GM21367 (cell line): ENCODE measurements at regions not wholly inside any gene's neighbourhood (a gene's known extent, or its start where the extent isn't known, plus 50 kb on each side); places are given as distances from the start of the nearest gene placed in this dataset.
"Not testable (repeated sequence)": the region's sequence is repeated elsewhere in the genome, so short reads cannot be mapped to it uniquely, and the experiment has no call there.

ENCODE experiments used
- ATAC-seq: cut with Tn5 transposase; IDR thresholded peaks from one replicate; pipeline ENCODE4 v1.9.1; 2021; ENCODE audit not compliant: unreplicated experiment

DNA sequence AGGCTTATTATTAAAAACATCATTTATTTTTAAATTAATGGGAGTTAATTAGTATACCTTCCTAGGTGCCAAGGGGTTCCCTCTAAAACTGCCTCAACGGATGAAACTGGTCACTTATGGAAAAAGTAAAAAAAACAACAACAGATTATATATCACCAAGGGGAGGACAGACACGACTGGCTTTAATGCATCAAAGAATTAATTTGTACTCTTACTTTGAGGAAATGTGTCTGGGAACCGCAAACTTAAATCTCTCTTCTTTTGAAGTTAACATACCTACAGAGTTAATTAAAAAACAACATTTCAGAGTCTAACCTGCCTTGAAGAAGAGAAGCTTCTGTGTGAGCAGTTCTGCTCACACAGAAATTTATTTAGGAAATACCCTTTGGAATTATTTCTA is 354.6 kb downstream of the LRRC70 start:
- ATAC-seq: no peak

DNA sequence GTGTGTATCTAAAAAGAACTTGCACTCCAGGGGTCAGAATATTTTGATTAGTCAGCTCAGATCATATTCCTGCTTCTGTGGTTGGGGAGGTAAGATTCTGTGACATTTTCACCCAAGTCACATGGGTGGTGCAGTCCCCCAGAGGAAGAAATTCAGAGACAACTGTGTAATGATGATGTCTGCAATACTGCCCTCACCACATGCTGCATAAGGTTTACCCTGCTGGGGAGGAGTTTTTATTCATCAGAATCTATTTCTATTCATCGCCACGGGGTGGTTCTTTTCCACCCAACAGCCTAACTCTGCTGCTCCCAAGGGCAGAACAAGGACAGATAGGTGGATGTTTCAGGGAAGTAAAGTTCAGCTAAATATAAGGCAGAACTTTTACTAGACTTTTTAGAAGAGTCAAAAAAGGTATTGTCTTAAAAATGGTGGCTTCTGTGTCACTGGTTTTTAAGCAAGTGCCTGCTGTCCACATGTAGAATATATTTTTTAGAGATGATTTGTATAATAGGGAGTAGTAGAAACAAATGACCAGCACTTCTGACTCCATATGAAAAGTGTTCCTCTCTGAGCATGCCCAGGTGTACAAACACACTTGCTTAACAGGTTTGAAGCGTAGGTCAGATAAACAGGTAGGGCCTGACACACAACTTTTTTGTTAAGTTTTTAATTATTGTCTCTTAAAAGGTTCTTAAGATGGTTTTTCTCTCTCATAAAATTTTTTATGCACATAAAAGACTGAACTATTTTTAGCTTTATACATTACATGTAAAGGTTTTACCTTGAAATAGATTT is 352.7 kb downstream of the LRRC70 start:
- no peak for ATAC-seq

DNA sequence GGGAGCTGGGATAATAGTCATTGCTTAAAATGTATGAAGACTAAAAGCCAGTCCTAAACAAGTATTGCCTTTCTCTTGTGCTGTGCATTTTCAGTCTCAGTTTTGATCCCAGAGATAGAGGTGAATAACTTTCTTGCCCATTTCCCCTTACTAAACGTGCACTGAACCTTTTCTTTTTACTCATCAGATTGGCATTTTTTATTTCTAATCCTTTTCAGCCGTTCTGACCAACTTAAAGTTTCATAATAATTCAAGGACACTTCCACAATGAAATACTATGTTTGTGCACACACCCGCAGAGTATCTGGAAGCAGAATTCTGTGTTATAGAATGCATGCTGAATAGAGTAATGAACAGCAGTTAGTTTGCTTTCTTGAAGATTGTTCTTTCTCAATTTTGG is 343.6 kb downstream of the LRRC70 start:
- no peak for ATAC-seq

DNA sequence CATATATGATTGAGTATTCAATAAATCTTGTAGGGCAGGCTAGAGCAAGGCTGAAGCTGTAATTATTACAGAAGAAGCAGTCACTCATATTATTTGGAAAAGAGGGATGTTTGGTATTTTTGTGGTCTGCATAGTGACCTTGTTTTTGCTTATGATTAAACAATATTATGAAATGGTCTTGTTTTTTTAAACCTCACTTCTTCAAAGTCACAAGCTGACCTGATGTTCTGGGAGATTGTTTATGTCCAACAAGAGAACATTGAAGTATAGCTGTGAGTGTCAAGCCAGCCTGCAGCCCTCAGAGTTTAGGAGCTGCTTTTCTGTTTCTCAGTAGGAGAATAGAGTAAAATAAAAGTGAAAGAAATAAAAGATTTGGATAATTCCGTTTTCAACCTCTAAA is 342.2 kb downstream of the LRRC70 start:
- no peak for ATAC-seq

DNA sequence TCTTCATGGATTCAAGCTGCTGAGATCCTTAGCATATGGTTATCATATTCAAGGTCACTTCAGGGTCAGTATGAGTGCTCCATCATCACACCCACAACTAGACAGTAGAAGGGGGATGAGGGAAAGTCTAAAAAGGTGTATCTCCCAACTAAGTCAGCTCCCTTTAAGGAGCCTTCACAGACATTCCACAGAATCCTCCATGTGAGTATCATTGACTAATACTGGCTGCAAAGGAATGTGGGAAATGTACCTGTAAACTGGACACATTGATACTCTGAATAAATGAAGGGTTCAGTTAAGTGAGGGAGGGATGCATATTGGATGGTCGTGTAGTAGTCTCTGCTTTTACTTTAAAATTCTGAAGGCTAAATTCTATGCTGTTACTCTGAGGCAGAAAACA is 330.7 kb downstream of the LRRC70 start:
- ATAC-seq: no peak

DNA sequence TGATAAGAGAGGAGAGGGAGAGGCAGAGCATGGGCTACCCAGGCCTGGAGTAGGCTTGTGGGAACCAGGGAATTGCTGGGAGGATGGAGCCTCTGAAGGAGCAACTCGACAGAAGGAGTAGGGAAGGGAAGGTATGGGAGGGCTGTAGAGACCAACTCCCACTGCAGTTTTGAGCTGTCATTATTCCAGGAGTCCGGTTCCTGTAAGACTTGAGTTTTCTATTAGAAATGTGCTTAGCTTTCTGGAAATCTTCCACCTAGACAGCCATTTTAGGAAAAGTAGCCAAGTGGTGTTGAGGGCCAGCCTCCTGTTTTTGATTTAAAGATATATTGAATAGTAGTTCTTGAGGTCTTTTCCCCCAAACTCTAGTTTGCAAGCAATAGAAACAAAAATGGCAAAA is 323.5 kb downstream of the LRRC70 start:
- ATAC-seq: no peak

DNA sequence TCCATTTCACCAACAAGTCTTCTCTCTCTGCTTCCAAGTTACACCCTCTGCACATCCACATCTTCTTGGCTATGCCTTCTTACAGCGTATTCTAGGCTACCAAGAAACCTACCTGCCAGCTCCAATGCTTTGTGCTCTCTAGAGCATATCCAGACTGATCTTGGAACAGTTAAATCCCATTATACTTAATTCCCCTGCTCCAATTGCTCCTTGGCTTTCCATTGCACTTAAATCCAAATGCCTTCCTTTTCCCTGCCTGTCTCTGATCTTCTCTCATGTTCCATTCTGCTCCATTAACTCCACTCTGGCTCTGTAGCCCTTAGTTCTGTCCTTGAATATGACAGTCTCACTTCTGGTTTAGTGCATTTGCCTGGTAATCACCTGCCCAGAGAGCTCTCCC is 322.4 kb downstream of the LRRC70 start:
- ATAC-seq: no peak

DNA sequence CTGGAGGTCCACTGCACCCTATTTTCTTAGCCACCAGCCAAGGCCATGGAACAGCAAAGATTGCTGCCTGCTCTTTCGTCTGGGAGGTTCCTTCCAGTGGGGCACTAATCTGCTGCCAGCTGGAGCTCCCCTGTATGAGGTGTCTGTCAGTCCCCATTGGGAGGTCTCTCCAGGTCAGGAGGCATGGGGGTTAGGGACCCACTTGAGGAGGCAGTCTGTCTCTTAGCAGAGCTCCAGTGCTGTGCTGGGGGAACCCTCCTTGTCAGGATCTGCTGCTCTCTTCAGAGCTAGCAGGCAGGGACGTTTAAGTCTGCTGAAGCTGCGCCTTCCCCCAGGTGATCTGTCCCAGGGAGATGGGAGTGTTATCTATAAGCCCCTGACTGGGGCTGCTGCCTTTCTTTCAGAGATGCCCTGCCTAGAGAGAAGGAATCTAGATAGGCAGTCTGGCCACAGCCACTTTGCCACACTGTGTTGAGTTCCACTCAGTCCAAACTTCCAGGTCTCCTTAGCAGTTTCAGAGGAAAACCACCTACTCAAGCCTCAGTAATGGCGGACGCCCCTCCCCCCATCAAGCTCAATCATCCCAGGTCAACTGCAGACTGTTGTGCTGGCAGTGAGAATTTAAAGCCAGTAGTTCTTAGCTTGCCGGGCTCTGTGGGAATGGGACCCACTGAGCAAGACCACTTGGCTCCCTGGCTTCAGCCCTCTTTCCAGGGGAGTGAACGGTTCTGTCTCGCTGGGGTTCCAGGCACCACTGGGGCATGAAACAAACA is 317.7 kb downstream of the LRRC70 start:
- no peak for ATAC-seq

DNA sequence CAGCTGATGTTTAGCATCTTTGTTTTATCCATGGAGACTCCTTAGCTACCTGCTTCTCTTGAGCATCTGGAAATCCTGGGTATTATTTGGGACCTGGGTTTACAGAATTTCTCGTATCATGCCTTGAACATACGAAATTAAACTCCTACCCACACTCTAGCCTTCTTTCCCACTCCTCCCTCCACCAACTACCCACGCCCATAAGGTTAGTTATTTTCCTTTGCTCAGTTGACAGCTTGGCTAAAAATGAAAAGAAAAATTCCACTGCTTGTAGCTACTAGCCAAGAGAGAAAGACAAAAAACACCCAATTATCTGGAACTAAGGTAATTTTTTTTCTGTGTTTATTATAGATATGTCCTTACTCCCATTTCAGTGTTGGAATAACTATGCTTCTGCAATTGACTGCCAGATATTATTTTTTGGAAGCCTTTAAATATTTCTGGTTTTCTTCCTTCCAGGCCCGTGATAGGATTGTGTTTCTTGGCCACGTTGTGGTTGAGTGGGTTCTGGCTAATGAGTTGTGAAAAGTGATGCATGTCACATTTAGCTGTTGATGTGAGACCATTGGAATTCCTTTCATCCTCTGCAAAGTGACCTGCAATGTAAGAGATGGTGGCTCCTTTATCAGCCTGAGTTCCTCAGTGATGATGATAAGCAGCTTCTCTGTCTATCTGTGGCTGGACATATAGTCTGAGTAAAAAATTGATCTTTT is 308.1 kb downstream of the LRRC70 start:
- no peak for ATAC-seq

DNA sequence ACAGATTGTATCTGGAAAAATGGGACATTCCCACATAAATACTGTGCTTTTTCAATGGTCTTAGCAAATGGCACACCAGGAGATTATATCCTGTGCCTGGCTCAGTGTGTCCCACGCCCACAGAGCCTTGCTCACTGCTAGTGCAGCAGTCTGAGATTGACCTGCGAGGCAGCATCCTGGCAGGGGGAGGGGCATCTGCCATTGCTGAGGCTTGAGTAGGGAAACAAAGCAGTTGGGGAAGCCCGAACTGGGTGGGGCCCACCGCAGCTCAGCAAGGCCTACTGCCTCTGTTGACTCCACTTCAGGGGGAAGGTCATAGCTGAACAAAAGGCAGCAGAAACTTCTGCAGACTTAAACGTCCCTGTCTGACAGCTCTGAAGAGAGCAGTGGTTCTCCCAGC is 258.7 kb downstream of the LRRC70 start:
- ATAC-seq: not testable (repeated sequence)

DNA sequence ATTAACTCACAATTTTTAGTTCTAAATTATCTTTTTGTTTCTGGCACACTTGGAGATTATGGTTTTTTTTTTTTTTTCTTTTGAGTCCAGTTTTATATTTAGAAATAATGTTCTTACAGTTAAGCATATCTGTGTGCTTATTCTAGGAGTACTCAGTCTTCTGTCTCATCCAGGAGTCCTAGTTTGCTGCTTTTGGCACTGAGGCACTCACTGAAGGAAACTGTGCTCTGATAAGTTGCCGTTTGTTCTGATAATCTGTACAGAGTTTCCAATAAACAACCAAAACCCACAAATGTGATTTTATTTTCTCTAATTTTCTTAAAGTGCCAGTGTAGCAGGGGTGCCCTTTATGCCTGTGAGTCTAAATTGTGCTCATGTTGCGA is 251.0 kb downstream of the LRRC70 start:
- no peak for ATAC-seq

DNA sequence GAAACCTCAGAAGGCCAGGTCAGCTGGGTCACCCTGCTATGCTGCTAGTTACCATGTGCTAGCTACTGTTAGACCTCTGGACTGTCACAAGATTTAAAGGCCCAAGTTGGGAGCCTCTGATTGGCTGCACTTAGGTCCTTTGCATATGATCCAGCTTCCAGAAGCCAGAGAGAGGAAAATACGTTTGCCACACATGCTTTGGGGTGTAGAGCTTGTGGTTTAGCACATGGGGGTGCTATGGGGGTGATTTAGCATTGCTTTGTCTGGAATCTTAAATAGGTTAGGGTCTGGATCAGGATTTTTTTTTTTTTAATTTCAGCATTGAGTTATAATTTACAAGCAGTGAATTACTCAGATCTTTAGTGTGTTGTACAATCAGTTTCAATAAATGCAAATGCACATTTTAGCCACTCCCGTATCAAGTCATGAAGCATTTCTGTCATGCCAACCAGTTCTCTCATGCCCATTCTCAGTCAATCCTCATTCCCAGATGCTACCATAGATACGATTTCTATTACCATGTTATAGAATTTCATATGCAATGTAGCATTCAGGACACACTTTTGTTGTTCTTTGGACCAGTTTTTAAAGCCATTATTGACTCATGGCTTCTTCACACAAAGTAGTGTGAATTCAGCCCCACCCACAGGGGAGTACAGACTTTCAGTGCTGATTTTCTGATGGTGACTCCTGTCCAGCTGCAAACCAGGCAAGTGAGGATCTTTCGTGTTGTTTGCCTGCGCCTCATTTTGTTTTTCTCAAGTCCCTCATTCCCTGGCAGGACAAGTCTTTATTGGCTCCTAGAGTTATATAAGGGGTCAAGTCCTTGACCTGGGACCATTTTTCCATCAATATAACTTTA is 250.4 kb downstream of the LRRC70 start:
- no peak for ATAC-seq

DNA sequence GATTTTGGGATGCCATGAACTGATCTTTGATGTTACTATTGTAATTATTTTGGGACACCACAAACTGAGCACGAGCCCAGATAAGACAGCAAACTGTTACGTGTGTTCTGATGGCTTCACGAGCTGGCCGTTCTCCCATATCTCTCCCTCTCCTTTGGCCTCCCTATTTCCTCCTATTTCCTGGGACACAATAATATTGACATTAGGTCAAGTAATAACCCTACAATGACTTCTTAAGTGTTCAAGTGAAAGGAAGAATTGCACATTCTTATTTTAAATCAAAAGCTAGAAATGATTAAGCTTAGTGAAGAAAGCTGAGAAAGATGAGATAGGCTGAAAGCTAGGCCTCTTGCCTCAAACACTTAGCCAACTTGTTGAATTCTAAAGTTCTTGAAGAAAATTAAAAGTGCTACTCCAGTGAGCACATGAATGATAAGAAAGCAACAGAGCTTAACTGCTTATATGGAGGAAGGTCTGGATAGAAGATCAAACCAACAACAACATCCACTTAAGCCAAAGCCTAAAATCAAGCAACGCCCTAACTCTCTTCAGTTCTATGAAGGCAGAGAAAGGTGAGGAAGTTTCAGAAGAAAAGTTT is 247.1 kb downstream of the LRRC70 start:
- ATAC-seq: no peak

DNA sequence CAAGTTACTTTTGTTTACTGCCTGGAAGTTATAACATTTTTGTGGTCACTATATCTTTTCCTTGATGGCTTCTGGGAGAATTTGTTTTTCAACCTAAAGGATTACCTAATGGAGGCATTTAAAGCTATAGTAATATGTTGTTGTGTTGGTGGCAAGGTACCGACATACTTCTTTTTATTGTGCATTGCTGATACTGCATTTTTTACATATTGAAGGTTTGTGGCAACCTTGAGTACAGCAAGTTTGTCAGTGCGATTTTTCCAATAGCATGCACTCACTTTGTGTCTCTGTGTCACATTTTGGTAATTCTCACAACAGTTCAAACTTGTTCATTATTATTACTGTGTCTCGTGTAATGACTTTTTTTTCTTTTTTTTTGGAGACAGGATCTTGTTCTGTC is 246.3 kb downstream of the LRRC70 start:
- no peak for ATAC-seq

DNA sequence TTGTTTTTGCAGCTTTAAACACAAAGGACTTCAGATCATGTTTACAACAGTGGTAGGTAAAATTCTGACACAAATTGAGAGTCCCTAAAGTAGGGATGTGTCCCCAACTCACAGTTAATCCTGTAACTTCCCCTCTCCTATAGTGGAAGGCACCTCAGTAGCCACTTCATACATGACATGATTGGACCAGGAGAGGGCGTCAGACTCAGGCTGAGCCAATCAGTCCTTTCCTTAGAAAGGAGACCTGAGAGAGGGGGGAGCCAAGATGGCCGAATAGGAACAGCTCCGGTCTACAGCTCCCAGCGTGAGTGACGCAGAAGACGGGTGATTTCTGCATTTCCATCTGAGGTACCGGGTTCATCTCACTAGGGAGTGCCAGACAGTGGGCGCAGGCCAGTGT is 238.4 kb downstream of the LRRC70 start:
- not testable (repeated sequence) for ATAC-seq

DNA sequence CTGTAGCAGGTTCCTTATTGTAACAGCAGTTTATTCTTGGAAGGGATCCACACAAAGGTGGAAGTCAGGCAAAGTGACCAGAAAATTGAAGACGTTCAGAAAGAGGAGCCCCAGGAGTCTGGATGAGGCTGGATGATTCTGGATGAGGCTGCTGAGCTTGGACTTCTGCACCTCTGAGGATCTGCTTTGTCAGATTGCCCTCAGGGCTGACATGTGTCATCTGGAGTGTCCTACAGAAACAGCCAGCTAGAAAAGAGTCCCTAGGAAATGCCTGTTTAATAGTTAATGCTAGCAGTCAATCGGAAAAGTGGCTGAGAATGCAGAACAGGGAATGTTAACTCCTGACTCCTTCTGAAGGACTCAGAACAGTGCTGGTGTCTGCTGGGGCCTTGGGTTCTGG is 236.4 kb downstream of the LRRC70 start:
- ATAC-seq: no peak

DNA sequence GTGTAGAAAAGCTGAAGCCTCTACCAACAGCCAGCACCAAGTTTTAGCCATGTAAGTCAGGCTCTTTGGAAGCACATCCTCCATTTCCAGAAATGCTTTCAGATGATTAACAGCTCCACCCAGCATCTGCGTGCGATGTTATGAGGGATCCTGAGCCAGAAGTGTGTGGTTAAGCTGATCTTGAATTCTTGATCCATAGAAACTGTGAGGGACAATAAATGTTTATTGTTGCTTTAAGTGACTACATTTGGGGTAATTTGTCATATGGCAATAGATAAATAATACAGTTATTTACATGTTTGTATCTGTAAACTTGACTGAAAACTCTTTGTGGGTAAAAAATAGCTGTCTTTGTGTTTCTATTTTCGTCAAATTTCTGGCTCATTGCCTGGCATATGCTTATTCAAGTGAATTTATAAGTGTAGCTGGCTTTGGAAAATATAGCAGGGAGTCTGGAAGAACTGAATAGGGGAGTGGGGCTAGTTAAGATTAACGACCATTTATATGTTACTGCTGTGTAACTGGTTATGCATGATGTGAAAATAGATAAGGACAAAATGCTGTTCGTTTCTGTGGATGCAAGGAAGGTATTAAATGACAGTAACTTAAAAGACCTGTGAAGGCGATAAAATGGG is 234.1 kb downstream of the LRRC70 start:
- ATAC-seq: no peak

DNA sequence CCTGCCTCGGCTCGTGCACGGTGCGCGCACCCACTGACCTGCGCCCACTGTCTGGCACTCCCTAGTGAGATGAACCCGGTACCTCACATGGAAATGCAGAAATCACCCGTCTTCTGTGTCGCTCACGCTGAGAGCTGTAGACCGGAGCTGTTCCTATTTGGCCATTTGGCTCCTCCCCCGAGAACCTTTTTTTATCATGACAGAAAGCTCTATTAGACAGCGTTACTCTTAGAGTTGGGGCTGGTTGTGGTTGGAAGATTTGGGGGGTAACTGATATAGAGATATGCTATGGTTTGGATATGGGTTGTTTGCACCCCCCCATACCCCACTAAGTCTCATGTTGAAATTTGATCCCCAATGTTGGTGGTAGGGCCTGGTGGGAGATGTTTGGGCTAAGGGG is 226.2 kb downstream of the LRRC70 start:
- not testable (repeated sequence) for ATAC-seq

DNA sequence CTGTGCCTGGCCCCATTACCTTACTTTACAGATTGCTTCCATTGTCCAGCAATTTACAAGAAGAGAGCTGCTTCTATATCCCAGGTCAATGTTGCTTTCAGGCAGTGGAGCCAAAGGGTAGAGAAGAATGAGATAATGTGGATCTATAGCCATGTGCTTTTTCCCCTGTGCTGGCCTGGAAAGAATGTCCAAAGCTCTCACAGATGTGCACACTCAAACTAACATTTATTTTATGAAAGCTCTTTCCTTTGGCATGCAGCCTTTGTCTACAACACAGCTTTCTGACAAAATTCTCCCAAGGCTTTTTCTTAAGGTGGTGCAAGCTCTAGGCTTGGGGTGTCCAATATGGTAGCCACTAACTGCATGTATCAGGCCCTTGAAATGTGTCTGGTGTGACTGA is 217.3 kb downstream of the LRRC70 start:
- no peak for ATAC-seq

DNA sequence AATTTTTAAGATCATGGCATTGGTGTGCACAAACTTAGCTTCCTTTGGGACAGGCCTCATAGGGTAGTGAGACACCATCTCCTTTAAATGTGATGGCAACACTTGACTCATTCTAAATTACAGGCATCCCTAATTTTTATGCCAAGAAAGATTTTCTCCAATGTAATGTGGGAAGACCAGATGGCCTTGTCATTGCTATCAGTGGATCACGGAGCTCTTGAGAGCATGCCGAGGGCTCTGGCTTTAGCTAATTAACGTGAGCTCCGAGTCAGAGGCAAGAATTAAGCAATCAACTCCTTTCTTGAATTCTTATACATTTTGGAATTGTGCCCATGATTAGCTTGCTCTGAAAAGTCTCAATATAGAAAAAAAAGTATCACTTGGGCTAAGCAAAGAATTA is 215.8 kb downstream of the LRRC70 start:
- no peak for ATAC-seq
